GM21528 (cell line): ENCODE measurements at regions not wholly inside any gene's neighbourhood (a gene's known extent, or its start where the extent isn't known, plus 50 kb on each side); places are given as distances from the start of the nearest gene placed in this dataset.
"Not testable (repeated sequence)": the region's sequence is repeated elsewhere in the genome, so short reads cannot be mapped to it uniquely, and the experiment has no call there.

ENCODE experiments used
- ATAC-seq: cut with Tn5 transposase; IDR thresholded peaks from one replicate; pipeline ENCODE4 v1.9.1; 2021; ENCODE audit warnings: mild to moderate bottlenecking, moderate library complexity; ENCODE audit not compliant: unreplicated experiment, low FRiP score

GRCh38 chr11:23620617-23621016 is 760.3 kb upstream of the CCDC179 start:
- no peak for ATAC-seq

GRCh38 chr11:23632293-23632692 is 772.0 kb upstream of the CCDC179 start:
- ATAC-seq: no peak

- no peak for ATAC-seq
Measured at GRCh38 chr11:23644443-23644842, 784.2 kb upstream of the CCDC179 start.

- ATAC-seq: not testable (repeated sequence)
Measured at GRCh38 chr11:23652336-23652735, 792.1 kb upstream of the CCDC179 start.

- ATAC-seq: no peak
Measured at GRCh38 chr11:23653071-23653675, 792.9 kb upstream of the CCDC179 start.

GRCh38 chr11:23668324-23668723 is 808.0 kb upstream of the CCDC179 start:
- ATAC-seq: no peak

GRCh38 chr11:23673366-23673765 is 813.1 kb upstream of the CCDC179 start:
- ATAC-seq: no peak

GRCh38 chr11:23674866-23675265 is 814.6 kb upstream of the CCDC179 start:
- ATAC-seq: no peak

GRCh38 chr11:23679041-23679440 is 817.8 kb upstream of the LUZP2 start:
- ATAC-seq: no peak

- ATAC-seq: no peak
Measured at GRCh38 chr11:23679981-23680380, 816.9 kb upstream of the LUZP2 start.

GRCh38 chr11:23680488-23681230 is 816.2 kb upstream of the LUZP2 start:
- no peak for ATAC-seq

- ATAC-seq: no peak
Measured at GRCh38 chr11:23684701-23685100, 812.2 kb upstream of the LUZP2 start.

GRCh38 chr11:23687991-23688390 is 808.9 kb upstream of the LUZP2 start:
- no peak for ATAC-seq

- no peak for ATAC-seq
Measured at GRCh38 chr11:23688411-23688810, 808.4 kb upstream of the LUZP2 start.

- no peak for ATAC-seq
Measured at GRCh38 chr11:23688835-23689234, 808.0 kb upstream of the LUZP2 start.

GRCh38 chr11:23696688-23697415 is 800.0 kb upstream of the LUZP2 start:
- ATAC-seq: no peak

- ATAC-seq: no peak
Measured at GRCh38 chr11:23704183-23704582, 792.7 kb upstream of the LUZP2 start.

- ATAC-seq: no peak
Measured at GRCh38 chr11:23711981-23712380, 784.9 kb upstream of the LUZP2 start.

GRCh38 chr11:23719016-23719415 is 777.8 kb upstream of the LUZP2 start:
- ATAC-seq: no peak

- ATAC-seq: no peak
Measured at GRCh38 chr11:23723861-23724260, 773.0 kb upstream of the LUZP2 start.

GRCh38 chr11:23725752-23726151 is 771.1 kb upstream of the LUZP2 start:
- no peak for ATAC-seq

- ATAC-seq: no peak
Measured at GRCh38 chr11:23727387-23727786, 769.5 kb upstream of the LUZP2 start.
